HG03342 (cell line): ENCODE measurements at regions not wholly inside any gene's neighbourhood (a gene's known extent, or its start where the extent isn't known, plus 50 kb on each side); places are given as distances from the start of the nearest gene placed in this dataset.
"Not testable (repeated sequence)": the region's sequence is repeated elsewhere in the genome, so short reads cannot be mapped to it uniquely, and the experiment has no call there.

Experiments used
- ATAC-seq: cut with Tn5 transposase; IDR thresholded peaks from one replicate; pipeline ENCODE4 v1.9.1; 2021; ENCODE audit warnings: mild to moderate bottlenecking, moderate library complexity; ENCODE audit not compliant: unreplicated experiment

DNA sequence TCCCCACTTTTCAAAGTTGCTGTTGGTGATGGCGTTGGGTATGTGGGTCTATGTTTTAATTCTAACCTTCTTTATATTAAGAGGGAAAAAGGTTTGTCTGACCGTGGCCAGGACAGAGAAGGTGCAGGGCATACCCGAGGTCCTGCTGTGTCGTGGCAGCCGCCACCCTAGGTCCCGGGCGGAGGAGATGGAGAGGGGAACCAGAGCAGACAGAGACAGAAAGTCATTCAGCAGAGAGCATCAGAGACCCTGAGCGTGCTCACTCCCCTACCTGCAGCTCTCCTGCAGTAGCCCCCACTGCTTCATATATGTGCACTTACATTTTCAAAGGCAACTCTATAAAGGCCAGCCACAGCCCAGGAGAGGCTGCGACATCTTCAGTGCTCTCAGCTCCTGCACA lies 327.2 kb upstream of the TNRC6C start:
- ATAC-seq: no peak

DNA sequence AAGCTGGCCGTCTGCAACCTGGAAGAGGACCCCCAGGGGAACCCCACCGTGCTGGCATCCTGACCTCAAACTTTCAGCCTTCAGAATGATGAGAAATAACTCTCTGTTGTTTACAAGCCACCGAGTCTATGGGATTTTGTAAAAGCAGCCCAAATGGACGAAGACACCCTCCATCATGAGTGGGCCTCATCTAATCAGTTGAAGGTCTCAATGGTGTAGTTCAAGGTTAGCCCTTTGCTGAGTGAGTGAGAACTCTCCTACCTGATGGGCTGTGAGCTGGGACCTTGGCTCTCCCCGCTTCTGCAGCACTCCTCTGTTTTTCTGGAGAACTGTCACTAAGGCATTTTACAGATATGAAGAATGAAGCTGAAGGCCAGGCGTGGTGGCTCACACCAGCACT lies 325.9 kb upstream of the TNRC6C start:
- ATAC-seq: no peak

DNA sequence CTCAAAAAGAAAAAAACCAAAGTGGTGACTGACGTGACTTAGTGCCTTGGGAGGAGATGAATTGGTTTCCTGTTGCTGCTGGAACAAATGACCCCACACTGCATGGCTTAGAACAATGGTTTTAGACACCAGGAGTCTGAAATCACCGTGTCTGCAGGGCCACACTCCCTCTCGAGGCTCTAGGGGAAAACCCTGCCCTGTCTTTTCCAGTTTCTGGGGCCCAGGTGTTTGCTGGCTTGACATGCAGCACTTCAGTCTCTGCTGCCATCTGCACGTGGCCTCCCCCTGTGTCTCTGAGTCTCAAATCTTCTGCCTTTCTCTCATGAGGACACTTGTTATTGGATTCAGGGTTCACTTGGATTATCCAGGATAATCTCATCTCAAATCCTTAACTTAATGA lies 323.8 kb upstream of the TNRC6C start:
- no peak for ATAC-seq

DNA sequence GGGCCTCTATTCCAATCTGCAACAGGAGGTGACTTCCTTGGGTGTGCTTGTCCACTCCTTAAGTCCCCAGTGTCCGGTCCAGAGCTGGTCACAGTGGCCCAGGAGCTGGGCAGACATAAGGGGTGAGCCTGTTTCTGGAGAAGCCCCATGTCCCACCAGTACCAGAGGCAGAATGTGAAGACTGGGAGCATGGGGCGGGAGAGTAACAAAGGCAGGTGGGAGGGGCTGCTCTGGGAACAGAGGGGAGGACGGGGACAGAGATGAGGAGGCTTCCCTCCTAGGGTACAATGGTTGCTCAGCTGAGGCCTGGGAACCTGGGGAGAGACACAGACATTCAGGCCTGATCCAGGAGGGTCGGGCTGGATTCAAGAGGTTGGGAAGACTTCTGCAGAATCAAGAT lies 323.3 kb upstream of the TNRC6C start:
- ATAC-seq: no peak

DNA sequence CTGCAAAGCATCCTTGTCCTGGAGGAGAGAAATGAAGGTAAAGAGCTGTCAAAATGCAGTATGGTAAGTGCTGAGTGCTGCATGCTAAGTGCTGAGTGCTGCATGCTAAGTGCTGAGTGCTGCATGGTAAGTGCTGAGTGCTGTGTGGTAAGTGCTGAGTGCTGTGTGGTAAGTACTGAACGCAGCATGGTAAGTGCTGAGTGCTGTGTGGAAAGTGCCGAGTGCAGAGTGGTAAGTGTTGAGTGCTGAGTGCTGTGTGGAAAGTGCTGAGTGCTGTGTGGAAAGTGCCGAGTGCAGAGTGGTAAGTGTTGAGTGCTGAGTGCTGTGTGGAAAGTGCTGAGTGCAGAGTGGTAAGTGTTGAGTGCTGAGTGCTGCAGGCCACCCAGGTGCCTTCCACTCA lies 322.7 kb upstream of the TNRC6C start:
- not testable (repeated sequence) for ATAC-seq

DNA sequence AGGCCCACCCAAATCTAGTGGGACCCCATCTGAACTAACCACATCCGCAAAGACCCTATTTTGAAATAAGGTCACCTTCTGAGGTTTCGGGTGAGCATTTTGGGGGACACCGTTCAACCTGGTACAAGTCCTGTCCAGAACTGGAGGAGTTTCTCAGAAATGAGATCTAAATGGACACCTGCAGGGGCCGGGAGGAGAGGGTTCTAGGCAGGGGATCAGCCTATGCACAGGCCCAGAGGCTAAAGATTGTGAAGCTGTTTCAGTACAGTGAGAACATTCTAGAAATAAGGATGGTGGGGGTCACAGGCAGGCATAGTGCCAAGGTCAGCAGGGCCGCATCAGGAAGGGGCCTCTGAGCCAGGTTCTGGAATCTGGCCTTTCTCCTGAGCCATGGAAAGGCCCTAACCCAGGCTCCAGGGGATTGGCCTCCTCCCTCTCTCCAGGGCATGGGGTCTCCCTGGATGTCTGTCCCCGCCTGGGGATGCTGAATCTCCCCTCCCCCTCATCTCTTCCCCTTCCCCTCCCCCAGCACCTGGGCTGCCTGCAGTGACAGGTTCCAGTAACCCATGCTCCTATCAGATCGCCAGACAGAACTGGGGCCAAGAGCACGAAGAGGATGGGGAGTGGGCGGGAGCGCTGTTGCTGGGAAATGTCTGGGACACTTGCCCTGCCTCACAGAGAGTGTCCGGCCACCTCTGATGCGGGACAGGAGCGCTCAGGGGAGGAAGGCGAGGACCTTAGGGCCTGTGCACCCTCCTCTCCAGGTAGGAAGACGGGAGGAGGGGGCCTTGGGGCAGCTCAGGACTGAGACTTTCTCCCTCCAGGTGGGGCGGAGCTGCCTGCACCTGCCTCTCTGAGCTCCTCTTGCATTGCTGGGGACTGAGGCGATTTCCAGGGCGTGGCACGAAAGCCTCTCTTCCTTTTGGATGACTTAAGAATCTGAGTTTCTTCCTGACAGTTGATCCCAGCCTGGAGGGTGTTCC lies 321.4 kb upstream of the TNRC6C start:
- no peak for ATAC-seq

DNA sequence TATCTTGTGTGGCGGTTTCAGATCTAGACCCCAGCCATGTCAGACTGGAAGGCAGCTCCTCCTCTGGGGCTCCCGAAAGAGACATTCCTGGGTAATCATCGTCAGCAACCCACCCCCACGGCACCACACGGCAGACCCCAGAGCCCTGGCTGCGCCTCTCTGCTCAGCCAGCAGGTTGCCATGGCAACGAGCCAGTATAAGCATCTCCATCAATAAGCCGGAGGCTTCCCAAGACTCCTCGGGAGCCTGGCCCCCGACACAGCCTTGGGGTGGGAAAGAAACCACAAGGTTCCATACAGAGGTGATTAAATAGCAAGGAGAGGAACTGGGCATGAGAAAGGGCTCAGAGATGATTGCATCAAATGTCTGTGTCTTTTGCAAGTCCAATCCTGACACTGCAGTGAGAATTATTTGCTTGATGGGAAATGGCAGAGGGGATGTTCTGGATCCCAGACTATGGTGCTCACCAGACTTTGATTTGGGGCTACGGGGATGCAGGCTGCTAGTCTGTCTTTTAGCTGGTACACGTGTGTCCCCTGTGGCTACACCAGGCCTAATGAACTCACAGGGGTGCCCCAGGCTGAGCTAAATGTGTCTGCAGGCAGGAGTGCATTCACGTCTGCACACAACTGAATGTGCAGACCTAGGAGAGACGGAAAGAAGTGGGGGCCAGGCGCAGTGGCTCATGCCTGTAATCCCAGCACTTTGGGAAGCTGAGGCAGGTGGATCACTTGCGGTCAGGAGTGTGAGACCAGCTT lies 320.5 kb upstream of the TNRC6C start:
- no peak for ATAC-seq

DNA sequence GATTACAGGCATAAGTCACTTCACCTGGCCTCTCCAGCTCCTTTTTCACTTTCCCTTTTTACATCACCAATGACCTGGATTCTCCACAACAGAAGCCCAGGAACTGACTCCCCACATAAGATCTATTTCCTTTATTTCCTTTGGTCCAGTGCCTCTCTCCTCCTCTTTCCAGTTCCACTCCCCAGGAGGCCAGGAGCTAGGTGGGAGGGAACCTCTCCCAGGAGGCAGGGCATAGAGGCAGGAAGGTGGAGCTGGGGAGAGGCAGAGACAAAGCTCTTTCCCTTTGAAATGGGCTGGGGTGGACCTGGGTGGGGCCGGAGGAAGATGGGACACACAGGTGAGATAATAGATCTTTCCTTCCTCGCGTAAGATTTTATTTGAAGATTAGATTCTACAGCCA lies 318.3 kb upstream of the TNRC6C start:
- ATAC-seq: no peak

DNA sequence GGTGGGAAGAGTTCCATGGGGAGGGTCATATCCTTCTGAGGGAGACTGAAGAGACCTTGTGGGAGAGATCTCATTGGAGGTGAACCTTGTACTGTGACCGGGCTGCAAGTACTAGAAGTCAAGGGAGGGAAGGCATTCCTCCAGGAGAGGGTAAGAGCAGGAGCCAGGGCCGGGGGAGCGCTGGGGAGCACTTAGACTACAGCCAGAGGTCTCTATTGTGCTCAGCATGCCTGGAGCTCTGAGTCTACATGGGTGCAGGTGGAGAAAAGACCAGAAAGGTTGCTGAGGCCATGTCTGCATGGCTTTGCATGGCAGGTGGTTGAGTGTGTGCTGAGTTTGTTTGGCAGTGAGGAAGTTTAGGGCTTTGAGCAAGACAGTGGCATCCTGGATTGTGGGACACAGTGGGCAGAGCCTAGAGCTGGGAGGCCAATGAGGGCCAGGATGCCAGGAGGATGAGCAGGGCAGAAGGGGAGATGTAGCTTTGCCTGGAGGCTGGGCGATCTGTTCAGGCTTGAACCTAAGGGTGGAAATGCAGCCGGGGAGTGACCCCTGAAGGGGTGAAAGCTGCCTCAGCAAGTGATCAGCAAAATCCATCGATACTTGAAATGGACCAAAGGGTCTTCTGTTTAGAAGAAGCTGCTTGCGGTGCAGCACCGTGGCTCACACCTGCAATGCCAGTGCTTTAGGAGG lies 317.4 kb upstream of the TNRC6C start:
- ATAC-seq: no peak

DNA sequence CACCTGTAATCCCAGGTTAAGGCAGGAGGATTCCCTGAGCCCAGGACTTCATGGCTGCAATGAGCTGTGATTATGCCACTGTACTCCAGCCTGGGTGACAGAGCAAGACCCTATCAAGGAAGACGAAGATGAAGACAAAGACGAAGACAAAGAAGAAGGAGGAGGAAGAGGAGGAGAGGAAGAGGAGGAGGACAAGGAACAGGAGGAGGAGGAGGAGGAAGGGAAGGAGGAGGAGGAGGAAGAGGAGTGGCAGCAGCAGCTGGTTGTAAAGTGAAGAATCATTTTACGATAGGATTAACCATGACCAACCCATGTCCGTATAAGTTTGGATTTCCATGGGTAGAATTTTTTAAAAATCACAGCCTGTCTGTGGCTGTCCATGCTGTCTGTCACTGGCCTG lies 316.8 kb upstream of the TNRC6C start:
- ATAC-seq: no peak

DNA sequence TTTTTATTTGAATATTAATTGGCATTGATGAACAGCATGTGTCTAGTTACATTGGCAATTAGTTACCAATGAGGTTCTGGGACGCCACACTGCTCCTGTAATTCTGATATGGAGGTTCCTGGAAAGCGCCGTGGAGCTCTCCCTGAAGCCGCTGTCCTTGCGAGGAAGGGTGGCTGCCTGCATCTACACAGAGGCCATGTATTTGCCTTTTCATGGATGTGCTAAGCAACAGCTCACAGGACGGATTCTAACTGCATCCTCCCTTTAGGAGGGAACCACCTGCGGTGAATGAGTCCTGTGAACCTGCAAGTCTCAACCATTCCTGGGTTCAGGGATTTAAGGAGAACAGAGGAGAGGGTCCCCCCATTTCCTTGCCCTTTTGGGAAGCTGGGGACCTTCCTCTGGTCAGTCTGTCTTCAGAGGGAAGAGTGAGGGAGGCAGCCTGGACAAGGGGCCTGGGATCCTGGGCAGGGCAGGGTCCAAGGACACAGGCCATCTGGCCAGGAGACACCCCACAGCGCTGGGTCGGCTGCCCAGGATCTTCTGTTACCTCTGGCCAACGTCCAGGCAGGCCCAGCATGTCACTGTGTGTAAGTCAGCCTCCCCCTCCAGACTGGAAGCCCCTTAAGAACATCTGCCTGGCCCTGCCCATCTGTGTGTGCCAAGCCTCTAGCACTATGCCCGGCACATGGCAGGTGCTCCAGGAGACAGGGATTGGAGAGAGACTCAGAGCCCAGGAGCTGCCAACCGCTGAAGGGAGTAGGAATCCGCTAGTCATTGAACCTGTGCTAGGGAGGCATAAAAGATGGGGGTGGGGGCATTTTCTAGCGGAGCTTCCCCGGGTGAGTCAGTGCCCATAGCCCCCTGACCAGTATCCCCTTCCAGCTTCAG lies 314.1 kb upstream of the TNRC6C start:
- ATAC-seq: no peak

DNA sequence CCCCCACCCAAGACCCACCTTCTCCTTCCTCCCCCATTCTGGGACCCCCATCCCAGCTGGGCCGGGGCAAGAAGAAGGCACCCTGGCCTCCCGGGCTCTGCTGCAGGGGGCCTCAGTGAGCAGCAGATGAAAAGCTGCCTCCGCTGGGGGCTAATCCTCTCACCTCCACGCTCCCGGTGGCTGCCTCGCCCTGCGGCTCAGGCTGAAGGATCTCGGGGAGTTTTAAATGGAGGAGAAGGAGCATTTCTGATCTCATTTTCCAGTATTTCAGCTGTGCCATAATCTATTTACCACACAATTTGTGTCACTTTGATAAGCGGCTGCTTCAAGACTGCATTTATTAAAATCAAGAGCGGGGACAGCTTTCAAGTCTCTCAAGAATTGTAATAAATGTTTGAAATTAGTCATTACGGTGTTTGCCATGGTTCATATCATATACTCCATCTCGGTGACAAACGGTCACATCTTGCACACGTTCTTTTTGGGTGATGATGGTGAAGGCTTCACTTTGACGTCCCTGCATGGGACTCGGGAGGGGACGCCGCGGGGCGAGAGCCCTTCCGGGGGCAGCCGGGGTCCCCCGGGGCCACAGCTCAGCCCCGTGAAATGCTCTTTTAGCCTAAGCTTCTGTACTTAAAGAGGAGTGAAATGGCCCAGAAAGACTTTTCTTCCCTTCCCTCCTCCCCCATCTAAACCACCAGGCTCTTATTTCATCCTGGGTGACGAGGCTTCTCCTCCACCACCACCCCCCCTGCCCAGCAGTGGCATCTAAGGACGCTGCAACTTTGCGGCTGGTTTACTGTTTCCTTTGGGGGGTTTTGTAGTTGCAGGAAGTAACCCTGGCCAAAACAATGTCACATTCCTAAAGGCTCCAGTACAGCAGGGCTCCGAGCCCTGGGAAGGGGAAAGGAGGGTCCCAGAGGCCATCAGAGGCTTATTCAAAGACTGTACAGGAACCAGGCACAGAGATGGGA lies 313.1 kb upstream of the TNRC6C start:
- ATAC-seq: no peak

DNA sequence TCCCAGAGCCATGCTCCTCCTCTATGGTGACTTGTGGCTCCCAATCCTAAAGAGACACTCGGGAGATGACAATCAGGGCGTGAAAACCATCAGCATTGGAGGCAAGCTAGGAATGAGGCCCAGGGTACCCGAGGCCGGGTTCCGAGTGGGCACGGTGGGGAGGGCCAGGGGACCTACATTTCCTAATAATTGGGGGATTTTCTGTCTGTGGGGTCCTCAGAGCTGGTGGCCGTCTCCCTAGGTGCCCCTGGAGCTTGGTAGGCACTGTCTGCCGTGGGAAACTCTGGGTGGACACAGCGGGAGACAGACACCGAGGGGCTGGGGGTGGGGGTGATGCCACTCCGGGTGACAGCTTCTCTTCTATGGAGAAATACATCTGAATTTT lies 312.5 kb upstream of the TNRC6C start:
- ATAC-seq: no peak

DNA sequence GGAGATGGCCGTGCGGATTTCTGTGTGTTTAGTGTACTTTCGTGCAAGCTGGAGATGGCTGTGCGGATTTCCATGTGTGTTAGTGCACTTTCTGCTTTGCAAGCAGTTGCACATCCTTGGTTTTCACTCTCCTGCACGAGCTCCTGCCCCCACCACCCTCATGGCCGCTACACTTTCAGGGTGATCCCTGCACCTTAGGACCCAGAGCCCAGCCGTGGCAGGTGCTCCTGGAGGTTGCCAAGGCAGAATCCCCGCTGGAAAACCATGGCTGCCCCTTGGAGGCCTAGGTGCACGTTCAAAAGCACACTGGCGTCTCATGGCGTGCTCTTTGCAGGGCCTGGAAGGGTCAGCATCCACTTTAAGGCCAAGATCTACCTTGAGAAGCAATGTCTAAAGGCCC lies 311.0 kb upstream of the TNRC6C start:
- no peak for ATAC-seq

DNA sequence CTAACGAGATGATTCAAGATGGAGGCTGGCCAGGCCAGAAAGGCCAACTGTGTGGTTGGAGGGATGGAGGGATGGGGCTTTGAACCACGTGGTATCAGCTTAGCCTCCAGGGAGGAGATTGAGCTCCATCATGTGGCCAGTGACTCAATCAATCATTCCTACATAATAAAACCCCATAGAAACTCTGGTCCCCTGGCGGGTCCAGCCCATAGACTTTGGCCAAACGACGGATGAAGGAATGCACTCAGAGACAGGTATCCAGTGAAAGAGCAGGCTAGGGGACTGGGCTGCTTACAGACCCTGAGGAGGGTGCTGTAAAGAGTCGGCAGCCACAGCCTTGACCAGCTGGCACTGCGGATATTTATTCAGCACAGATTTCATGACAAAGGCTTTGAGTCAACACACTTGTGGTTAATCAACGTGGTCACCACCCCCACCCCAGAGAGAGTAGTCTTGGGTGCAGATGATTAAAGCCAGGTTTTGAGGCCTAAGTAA lies 308.7 kb upstream of the TNRC6C start:
- no peak for ATAC-seq

DNA sequence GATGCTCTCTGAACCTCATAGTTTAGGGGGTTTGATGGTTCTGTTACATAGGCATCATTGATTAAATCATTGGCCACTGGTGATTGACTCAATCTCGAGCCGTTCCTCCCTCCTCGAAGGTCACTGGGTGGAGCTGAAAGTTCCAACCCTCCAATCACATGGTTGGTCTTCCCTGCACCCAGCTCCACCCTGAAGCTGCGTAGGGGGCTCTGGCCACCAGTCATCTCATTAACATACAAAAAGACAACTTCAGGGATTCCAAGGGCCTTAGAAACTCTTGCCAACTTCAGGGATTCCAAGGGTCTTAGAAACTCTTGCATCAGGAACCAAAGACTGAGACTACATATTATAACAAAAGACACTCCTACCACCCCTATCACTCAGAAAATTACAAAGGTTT lies 306.5 kb upstream of the TNRC6C start:
- no peak for ATAC-seq

DNA sequence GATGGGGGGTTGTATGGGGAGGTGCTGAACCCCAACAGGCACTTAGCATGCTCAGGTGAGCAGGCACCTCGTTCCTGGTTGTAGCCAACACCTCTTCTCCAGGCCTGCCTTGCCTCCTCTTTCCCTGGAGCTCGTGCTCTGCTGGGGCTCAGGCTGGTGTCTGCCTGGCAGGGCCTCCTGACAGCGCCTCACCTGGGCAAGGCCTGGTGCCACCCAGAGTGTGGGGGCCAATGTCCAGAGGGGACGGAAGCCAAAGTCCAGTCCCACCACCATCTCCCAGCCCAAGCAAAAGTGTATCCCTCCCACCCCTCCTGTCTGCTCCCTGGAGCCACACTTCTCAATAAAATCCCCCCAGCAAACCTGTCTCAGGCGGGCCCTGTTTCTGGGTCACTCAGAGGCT lies 304.2 kb upstream of the TNRC6C start:
- no peak for ATAC-seq

DNA sequence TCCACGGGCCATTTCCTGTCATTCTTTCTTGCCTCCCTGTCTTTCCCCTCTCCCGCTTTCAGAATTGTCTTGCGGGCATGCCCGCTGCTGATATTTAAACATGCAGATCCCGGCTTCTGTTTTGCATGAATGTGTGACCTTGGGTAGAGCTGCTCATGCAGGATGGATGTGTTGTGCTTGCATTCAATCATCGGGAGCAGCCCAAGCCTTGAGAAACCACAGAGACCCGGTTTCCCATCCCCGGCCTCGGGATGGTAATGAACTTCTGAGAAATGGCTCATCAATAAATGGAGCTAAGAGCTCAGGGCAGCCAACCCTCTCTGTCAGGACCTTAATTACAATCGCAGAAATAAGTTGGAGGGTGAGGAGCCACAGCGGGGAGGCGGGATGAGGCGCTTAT lies 303.7 kb upstream of the TNRC6C start:
- no peak for ATAC-seq

DNA sequence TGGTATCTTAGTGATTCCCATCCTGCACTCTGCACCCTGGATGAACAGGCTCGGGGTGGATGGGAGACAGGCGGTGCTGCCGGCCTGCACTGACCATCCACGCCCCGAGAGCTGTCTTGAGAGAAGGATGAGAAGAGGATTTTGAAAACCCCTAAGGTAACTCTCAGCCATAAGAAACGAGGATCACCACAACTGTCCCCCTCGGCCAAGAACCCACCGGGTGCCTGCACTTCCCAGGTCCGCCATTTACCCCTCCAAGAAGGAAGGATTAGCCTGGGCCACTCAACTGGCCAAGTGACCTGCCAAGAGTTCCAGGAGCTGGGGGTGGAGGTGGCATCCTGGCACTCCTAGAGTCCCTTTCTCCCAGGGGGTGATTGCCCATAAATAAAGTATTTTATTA lies 302.4 kb upstream of the TNRC6C start:
- ATAC-seq: no peak
